Superior temporal gyrus (tissue), 1 donor: ENCODE measurements at regions not wholly inside any gene's neighbourhood (a gene's known extent, or its start where the extent isn't known, plus 50 kb on each side); places are given as distances from the start of the nearest gene placed in this dataset.
"Not testable (repeated sequence)": the region's sequence is repeated elsewhere in the genome, so short reads cannot be mapped to it uniquely, and the experiment has no call there.

Experiments
- DNase-seq: peaks from one replicate; pipeline ENCODE4 v3.0.0-alpha.2; 2016; ENCODE audit errors: extremely low spot score

DNA sequence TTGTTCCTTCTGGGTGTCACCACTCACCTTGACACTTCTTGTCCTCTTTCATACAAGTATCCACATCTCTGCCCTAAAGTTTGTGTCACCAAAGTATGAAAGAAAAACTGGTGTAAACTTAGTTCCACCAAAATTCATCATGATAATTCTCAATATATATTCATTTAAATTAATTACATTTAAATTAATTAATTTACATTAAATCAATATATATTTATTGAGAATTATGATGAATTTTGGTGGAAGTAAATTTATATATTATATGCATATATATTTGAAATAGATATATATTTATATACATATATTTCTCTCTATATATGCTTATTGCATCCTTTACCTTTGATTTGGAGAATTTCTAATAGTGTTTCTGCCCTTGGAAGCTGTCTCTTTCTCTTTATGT lies 828.3 kb downstream of the PDCD6IP start:
- no peak for DNase-seq

DNA sequence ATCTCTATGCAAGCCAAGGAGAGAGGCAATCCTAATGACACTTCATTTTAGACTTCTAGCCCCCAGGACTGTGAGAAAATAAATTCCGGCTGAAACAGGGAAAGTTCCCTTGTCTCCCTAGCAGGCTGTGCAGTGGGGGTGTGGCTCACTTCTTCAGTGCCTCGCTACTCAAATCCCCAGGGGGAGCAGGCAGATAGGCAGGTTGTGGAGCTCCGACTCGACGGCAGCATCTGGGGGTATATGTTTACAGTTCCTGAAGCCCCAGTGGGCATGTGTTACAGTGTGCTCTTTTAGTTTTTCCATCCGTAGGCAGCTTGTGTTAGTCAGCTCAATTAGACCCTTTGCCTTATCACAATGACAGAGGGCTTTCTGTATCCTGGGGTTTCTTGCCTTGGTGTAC lies 836.5 kb downstream of the PDCD6IP start:
- DNase-seq = no peak

DNA sequence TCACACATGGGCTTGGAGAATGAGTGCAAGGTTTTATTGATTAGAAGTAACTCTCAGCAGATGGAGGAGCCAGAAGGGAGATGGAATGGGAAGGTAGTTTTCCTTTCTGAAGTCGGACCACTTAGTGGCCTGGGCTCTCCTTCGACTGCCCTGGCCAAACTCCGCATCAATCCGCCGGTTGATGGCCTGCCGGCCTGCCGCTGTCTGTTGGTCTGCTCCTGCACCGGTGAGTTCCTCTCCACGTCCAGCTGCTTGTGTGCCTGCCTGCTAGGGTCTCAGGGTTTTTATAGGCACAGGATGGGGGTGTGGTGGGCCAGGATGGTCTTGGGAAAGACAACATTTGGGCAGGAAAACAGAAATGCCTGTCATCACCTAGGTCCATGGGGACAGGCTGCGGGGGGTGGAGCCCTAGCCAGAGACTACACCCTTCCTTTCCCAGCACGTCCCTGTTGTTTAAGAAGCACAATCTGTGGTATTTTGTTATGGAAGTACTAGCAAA lies 837.0 kb downstream of the PDCD6IP start:
- DNase-seq = no peak

DNA sequence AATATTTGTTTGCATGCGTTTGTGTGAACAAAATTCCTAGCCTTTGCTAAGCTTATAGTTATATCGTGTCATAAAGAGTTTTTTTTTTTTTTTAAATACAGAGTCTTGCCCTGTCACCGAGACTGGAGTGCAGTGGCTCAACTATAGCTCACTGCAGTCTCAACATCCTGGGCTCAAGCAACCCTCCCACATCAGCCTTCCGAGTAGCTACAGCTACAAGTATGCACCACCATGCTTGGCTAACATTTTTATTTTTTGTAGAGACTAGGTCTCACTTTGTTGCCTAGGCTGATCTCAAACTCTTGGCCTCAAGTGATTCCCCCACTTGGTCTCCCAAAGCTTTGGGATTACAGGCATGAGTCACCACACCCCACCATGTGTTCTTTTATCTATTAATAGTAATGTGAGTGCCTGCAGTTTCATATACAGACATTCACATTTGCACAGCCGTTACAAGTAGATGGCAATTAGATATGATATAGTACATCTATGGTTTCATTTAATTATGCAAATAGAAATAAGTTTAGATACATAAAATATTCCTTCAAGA lies 848.6 kb downstream of the PDCD6IP start:
- no peak for DNase-seq

DNA sequence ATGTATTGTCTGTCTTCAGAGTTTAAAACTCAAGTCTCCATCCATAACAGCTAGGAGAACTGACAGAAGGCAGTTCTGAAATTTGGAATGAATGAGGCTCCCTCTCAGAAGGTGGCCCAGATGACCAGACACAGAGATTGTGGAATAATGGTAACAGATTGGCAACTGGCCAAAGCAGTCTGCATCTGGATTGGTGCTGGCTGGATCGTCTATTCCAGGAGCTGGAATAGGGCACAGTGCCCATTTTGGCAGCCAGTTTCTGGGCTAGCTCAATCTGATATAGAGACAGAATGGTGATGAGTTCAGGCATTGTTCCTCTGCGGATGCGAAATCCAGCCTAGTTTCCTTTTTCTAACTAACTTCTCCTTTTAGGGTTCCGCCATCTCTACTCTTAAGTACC lies 851.7 kb downstream of the PDCD6IP start:
- DNase-seq = no peak

DNA sequence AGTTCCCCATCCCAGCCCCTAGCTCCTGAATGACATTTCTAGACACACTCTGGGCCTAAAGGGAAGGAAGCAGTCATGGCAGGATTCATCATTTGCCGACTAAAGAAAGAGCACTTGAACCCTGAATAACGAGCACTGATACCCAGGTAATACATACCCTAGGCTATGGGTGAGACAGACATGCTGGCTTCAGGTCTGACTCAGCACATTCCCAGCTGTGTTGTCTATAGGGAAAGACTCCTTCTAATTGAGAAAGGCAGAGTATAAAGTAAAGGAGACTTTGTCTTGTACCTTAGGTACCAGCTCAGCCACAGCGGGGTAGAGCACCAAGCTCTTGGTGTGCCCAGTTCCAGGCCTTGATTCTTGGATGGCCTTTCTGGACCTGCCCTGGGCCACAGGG lies 870.5 kb downstream of the PDCD6IP start:
- no peak for DNase-seq

DNA sequence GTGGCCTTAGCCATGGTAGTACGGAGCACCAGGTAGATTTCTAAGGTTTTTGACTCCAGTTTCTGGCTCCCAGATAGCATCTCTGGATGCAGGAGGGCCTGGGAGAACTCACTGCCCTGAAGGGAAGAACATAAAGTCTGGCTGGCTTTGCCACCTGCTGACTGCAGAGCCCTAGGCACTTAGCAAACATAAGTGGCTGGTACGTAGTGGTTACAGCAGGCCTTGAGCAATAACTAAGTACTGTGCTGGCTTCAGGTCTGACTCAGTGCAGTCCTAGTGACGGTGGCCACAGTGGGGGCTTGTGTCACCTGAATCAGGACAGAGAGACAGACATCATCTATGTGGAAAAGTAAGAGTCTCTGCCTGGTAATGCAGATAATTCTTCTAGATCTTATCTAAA lies 871.1 kb downstream of the PDCD6IP start:
- no peak for DNase-seq

DNA sequence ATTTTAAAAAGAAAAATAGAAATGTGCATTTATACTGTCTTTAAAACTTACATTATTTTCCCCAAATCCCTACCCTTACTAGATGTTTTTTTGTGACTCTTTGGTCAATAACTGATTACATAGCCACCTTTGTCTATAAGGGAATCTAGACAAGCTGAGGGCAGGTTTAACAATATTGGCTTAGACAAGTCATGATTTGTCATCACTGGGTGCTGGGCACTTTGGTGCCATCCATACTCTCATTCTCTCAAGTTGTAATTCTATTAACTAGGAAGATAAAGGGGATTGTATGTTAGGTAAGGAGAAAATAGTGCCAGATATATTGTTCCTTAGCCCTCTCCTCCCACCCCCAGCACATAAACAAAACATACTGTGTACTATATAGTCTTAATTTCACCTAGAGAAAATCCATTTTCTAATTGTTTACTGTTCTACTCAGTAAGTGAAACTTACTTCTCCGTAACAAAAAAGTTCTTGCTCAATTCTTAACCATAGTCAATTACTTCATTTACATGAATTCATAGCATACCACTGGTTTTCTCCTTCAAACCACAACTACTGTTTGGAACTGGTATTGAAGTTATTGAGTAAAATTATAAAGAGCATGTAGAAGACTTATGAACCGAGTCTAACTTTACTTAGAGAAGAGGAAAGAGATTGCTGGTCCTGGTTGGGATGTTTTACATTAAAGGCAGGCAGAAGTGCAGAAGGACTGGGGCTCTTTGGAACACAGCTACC lies 877.1 kb downstream of the PDCD6IP start:
- DNase-seq = no peak

DNA sequence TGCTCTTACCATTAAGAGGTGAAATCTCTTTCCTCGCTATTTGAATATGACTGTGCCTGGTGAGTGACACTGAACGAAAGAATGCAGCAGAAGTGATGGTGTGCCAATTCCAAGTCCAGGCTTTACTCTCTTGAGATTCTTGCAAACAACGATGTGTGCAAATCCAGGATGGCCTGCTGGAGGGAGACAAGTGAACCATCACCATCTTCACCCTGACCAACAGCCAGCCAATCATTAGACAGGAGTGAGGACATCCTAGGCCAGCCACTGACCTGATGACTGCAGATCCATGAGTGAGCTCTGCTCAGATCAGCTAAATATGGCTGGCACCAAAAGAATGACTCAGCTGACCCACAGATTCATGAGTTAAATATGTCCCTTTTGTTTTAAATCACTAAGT lies 878.0 kb downstream of the PDCD6IP start:
- no peak for DNase-seq

DNA sequence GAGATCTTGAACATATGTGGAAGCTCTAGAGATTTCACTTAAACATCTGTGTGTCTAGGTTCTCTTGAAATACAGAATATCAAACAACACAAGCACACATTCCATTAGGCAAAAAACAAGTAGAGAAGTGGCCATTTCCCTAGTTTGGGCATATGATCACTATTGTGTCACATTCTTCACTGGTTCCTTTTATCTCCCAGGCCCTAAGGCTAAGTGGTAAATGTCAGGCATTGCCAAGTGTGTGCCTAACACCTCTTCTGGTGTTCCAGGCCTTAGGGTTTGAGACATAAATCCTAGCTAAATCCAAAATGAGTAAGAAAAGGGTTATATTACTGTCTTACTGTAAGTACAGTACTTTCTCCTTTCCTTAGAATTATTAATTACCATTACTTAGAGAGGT lies 880.1 kb downstream of the PDCD6IP start:
- no peak for DNase-seq

DNA sequence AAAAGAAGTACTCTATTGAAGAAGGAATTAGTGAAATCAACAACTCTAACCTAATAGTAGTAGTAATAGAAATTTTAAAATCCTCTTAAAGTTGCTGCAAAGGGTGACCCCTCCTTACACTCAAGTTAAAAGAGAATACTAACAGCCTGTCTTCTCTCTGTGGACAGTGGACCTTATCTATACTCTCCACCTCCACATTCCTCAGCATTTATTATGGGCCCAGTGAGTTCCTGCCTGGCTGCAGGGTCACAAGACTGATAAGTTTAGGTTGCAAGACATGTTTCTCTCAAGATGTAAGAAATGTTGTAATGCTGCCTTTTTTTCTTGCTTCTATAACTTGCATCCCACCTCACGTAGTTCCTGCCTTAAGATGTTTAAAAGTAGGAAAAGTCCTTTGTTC lies 880.6 kb downstream of the PDCD6IP start:
- DNase-seq = not testable (repeated sequence)

DNA sequence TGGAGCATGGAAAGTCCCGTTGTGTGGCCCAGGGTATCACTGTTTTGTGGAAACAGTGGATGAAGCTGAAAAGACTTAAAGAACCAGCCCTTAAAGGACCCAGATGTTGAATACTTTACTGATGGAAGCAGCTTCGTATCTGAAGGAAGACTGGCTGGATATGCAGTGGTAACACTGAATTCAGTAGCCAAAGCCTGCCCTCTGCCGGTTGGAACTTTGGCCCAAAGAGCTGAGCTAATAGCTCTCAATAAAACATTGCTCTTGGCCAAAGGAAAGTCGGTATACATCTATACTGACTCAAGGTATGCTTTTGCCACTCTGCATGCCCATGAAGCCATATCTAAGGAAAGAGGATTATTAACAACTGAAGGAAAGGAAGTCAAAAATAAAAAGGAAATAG lies 885.4 kb downstream of the PDCD6IP start:
- peak; percentile 77 for DNase-seq

DNA sequence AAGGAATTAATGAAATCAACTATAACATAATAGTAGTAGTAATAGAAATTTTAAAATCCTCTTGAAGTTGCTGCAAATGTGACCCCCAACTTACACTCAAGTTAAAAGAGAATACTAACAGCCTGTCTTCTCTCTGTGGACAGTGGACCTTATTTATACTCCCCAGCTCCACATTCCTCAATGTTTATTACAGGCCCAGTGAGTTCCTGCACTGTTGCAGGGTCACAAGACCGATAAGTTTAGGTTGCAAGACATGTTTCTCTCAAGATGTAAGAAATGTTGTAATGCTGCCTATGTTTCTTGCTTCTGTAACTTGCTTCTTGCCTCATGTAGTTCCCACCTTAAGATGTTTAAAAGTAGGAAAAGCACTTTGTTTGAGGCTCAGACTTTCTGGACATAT lies 888.1 kb downstream of the PDCD6IP start:
- no peak for DNase-seq

DNA sequence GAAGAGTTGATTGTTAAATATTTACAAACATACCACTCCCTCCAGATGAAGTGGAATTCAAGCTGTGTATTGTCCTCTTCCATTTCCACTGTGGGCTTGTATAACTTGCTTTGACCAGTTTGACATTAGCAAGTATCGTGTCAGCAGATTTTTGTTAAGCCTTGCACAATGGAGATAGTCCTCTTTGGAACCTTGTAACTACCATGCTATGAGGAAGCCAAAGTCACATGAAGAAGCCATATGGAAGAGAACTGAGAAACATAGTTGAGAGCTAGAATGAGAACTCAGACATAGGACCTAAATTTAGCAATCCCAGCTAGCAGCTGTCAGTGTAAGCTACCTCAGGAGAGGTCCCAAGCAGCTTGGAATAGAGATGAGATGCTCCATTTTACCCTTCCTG lies 889.2 kb downstream of the PDCD6IP start:
- DNase-seq = peak; percentile 27

DNA sequence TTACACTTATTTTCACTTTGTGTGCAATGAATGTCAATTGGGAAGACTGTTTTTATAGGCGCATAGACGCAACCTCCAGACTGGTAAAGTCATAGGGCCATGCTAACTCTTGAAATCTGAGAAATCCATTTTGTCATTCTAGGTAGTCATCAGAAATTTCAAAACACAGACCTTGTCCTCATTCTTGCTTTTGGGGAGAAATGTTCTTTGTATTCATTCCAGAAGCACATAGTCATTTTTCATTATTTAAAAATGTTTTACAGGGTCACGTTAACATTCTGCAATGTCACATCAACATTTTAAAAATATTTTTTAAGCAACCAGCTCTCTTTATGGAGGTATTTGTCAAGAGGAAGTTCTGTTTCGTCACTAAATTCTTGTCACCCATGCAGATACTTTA lies 898.4 kb downstream of the PDCD6IP start:
- DNase-seq = no peak

DNA sequence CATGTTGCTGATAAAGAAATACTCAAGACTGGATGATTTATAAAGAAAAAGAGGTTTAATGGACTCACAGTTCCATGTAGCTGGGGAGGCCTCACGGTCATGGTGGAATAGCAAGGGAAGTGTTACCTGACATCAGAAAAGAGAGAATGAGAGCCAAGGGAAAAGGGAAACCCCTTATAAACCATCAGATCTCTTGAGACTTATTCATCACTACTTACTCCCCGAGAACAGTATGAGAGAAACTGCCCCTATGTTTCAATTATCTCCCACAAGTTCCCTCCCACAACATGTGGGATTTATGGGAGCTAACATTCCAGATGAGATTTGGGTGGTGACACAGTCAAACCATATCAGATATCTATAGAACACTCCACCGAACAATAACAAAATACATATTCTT lies 904.6 kb downstream of the PDCD6IP start:
- no peak for DNase-seq

DNA sequence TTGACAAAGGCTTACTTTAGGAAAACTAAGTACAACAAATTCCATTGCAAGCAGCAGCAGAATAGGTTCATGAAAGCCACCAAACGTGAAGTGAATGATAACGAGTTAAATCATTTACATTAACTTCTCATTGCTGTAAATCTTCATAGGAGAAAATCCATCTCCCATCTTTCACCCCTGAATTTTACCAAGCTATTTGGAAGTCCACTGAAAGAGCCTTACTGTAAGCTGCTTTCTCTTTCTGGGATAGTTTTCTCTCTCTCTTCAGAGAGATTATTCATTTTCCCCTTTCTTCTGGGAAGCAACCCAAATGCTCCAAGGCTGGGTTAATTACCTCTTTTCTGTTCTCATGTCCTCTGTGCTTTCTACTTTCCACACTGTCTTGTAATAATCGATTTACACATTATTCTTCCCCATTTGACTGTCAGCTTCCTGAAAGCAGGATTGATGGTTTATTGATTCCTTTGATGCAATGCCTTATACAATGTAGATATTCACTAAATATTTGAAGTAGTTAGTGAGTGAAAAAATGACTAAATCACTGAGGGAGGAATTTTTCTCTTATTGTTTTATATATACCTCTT lies 914.3 kb upstream of the ARPP21 start:
- no peak for DNase-seq

DNA sequence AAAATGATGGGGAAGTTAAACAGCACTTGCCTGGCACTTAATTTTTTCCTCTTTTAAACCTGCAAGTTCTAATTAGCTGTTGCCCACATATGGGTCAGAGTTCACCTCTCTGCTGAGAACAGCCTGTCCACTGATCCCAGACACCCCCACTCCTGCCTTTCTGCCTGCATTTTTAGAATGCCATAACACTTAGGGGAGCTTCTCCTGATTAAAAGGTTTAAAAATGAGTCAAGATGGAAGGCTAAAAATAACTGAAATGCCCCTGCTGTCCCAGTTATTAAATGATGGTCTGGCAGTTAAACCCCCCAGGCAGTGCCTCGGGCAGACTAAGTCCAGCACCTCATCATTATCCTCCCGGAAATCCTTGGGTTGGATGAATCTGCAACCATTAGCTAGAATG lies 913.6 kb upstream of the ARPP21 start:
- no peak for DNase-seq

DNA sequence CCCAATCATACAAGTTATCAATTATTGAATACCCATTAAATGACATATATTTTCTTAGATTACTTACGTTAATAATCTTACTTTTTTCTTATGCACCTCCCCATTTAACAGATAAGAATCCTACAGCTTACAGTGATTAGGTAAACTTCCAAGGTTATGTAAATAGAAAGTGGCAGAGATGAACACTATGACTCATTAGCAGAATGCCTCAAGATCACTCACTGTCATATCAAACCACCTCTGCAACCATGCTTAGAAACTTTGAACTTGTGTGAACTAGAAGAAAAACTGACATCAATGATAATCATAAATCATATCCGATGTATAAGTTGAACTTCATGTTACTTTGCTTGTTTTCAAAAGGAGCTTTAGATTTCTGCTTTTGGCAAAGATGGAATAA lies 911.6 kb upstream of the ARPP21 start:
- DNase-seq = no peak

DNA sequence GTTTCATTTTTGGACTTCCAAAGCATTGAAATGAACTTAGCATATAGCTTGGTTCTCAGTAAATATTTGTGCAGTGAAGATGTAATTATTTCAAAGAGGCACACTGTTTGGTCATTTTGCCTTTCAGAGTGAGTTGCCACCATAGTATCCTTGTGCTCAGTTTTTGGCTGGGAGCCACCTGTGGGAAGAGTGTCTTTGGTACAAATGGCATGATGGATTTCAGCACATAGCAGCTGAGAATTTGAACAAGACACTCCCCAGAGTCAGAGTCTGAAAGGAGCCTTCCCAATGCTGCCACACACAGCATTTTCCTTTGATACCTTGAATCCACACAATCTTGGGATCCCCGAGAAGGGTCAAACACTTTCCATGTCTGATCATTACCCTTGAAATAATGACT lies 897.2 kb upstream of the ARPP21 start:
- no peak for DNase-seq

DNA sequence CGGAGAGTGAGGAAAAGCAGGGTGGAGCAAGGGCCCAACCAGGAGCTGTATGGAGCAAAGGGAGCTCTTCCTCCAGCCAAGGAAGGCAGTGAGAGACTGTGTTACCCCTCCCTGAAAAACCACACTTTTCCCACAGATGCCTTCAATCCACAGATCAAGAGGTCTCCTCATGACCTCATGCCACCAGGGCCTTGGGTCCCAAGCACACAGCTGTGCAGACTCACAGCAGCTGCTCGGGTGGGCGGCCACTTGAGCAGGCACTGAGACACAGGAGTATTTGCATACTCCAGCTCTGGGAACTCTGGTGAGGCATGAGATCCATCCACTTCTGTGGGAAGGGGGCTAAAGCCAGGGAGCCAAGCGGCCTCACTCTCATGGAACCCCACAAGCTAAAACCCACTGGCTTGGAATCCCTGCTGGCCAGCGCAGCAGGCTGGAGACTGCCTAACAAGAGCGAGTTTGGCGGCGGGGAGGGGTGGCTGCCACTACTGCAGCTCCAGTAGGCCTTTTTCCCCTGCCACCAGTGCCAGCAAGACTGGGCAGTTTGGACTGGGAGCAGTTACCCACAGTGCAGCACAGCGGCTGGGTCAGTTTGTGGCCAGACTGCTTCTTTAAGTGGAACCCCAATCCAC lies 880.6 kb upstream of the ARPP21 start:
- no peak for DNase-seq

DNA sequence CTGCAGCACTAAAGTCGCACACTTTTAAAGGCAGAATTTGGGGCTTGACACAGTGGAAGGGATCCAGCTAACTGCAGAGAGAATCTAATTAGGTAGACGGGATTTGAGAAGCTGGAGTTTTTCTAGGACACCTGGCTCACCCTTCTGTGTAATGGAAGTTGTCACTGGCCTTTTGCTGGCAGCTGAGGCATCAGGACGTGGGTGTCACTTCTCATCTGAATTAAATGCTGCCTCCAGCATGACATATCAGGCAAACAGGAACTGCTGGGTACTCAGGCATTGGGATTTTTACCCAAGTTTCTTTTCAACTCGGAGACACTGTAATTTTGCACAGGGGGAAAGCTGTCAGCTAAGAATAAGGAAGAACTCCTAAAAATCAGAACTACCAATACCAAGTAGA lies 861.9 kb upstream of the ARPP21 start:
- no peak for DNase-seq

DNA sequence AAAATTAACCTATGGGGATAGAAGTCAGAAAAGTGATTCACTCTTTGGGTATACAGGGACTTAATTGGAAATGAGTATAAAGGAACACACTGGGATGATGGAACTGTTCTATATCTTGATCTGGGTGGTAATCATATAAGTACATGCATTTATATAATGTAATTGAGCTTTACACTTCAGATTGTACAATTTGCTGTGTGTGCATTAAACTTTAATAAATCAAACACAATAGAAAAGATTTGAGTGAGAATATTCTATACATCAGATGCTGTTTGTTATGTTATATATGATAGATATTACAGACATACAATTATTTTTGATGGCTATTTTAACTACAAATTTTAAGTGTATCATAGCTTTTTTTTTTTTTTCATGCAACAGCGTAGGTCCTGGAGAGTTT lies 860.2 kb upstream of the ARPP21 start:
- no peak for DNase-seq
